AG04449 (cell line): ENCODE measurements at regions not wholly inside any gene's neighbourhood (a gene's known extent, or its start where the extent isn't known, plus 50 kb on each side); places are given as distances from the start of the nearest gene placed in this dataset.

ENCODE experiments used
- CTCF ChIA-PET: fragments of 350-600 bp; formaldehyde crosslinking; extraction: SDS; loops from one replicate; lab custom pipeline; 2021; ENCODE audit warnings: antibody characterized with exemption; lab: Yijun Ruan, JAX
- POLR2A ChIA-PET: fragments of 400-600, 350-600 bp; formaldehyde crosslinking; extraction: SDS; loops from one replicate; lab custom pipeline; 2020; ENCODE audit warnings: antibody characterized with exemption, inconsistent platforms; lab: Yijun Ruan, JAX
- DNase-seq: peaks from one replicate; pipeline ENCODE4 v3.0.0-alpha.2; 2010; ENCODE audit warnings: low read depth, low spot score
- H3K4me3 ChIP-seq: 2 replicates; pipeline ENCODE4 v1.5.1; 2011; ENCODE audit warnings: low read depth, mild to moderate bottlenecking, control low read depth, low read length
- TF ChIP-seq, protein P1 (sequence below): IDR thresholded peaks from one replicate; pipeline ENCODE4 v1.5.1; 2011; ENCODE audit warnings: mild to moderate bottlenecking, moderate library complexity, low read length, control low read depth, inconsistent platforms; ENCODE audit not compliant: insufficient read depth; ENCODE audit errors: missing control alignments

GRCh38 chr2:215507136-215507535, 71.3 kb upstream of the FN1 start:
- no peak overlapping the region for H3K4me3 ChIP-seq
- CTCF ChIA-PET: interaction anchor here (0.6 to 1.4 kb wide), 4 partner anchors 13 to 425 kb away, joined by 3 to 4 read pairs (median 3); no protein-coding TSS in a partner anchor
- POLR2A ChIA-PET: interaction anchor here (0.6 to 1.0 kb wide), 2 partner anchors 85 to 178 kb away, joined by 3 to 7 read pairs; no protein-coding TSS in a partner anchor
- TF ChIP-seq, protein P1, sequence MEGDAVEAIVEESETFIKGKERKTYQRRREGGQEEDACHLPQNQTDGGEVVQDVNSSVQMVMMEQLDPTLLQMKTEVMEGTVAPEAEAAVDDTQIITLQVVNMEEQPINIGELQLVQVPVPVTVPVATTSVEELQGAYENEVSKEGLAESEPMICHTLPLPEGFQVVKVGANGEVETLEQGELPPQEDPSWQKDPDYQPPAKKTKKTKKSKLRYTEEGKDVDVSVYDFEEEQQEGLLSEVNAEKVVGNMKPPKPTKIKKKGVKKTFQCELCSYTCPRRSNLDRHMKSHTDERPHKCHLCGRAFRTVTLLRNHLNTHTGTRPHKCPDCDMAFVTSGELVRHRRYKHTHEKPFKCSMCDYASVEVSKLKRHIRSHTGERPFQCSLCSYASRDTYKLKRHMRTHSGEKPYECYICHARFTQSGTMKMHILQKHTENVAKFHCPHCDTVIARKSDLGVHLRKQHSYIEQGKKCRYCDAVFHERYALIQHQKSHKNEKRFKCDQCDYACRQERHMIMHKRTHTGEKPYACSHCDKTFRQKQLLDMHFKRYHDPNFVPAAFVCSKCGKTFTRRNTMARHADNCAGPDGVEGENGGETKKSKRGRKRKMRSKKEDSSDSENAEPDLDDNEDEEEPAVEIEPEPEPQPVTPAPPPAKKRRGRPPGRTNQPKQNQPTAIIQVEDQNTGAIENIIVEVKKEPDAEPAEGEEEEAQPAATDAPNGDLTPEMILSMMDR: no peak
- no peak for DNase-seq

- H3K4me3 ChIP-seq: no peak overlapping the region
- TF ChIP-seq, protein P1: no peak
- POLR2A ChIA-PET: interaction anchor here (1.0 kb wide), 1 partner anchor 85 kb away, joined by 3 read pairs; no protein-coding TSS in a partner anchor
- CTCF ChIA-PET: interaction anchor here (0.6 to 1.8 kb wide), 3 partner anchors 16 to 426 kb away, joined by 3 to 5 read pairs (median 3); no protein-coding TSS in a partner anchor
- no peak for DNase-seq
Observed at GRCh38 chr2:215506604-215506990, 70.7 kb upstream of the FN1 start.

GRCh38 chr2:215505044-215505786, 69.3 kb upstream of the FN1 start:
- H3K4me3 ChIP-seq: no peak overlapping the region
- no peak for DNase-seq
- CTCF ChIA-PET: interaction anchor here (1.8 kb wide), 1 partner anchor 15 kb away, joined by 5 read pairs; no protein-coding TSS in a partner anchor
- TF ChIP-seq, protein P1: no peak
- POLR2A ChIA-PET: interaction anchor here (0.6 kb wide), 1 partner anchor 81 kb away, joined by 4 read pairs; no protein-coding TSS in a partner anchor

DNA sequence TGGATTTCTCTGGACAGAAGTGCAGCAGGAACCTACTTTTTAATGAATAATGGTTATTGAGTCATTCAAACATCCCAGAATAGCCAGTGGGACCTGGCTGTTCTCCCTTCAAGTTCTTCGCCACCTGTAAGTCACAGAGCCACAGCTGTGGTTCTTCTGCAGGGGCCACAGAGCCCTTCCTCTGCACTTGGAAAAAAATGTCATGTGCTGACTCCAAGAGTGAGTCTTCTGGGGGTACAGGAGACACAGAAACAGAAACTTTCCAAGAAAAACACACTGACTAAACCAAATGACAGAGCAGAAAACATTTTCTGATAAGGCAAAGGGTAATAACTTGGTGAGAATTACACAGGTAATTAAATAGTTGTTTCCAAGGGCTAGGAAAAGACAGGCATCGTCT, 68.7 kb upstream of the FN1 start:
- ChIA-PET CTCF (no interaction called here), POLR2A (no interaction called here)
- TF ChIP-seq, protein P1: no peak
- no peak overlapping the region for H3K4me3 ChIP-seq
- no peak for DNase-seq

- DNase-seq: no peak
- H3K4me3 ChIP-seq: no peak overlapping the region
- ChIA-PET POLR2A (no interaction called here), CTCF (interaction anchor here (1.0 kb wide), 1 partner anchor 13 kb away, joined by 3 read pairs; no protein-coding TSS in a partner anchor)
- TF ChIP-seq, protein P1: no peak
Observed at GRCh38 chr2:215503381-215503780, 67.5 kb upstream of the FN1 start.

GRCh38 chr2:215500466-215500865, 64.6 kb upstream of the FN1 start:
- ChIA-PET CTCF (interaction anchor here (0.6 to 1.4 kb wide), 2 partner anchors 46 to 166 kb away, joined by 3 to 6 read pairs; no protein-coding TSS in a partner anchor), POLR2A (no interaction called here)
- TF ChIP-seq, protein P1: no peak
- no peak for DNase-seq
- H3K4me3 ChIP-seq: no peak overlapping the region
